A549 (cell line): ENCODE measurements at regions not wholly inside any gene's neighbourhood (a gene's known extent, or its start where the extent isn't known, plus 50 kb on each side); places are given as distances from the start of the nearest gene placed in this dataset.

ENCODE experiments used
- ATAC-seq, 2 experiments: fragments of 200-7000 bp in 1 of 2; fragments of >200 bp in 1 of 2; cut with Nextera tagmentation in 1 of 2; cut with Tn5 transposase in 1 of 2; 3 replicates each; pipeline versions ENCODE4 v1.8.0 to v1.9.1; 2018 to 2020; ENCODE audit warnings: mild to moderate bottlenecking in 1 of 2, moderate library complexity in 1 of 2
- CTCF ChIA-PET: fragments of 300-600 bp; sonication (Branson Sonifier 250); formaldehyde crosslinking; extraction: SDS; loops from one replicate; lab custom pipeline; 2021; ENCODE audit warnings: antibody characterized with exemption, inconsistent platforms; lab: Yijun Ruan, JAX
- POLR2A ChIA-PET: fragments of 350-600 bp; formaldehyde crosslinking; extraction: SDS; loops from one replicate; lab custom pipeline; 2021; ENCODE audit warnings: antibody characterized with exemption, inconsistent platforms; lab: Yijun Ruan, JAX
- DNase-seq, 2 experiments: peaks; one replicate each; pipeline versions ENCODE4 v3.0.0 to v3.0.0-alpha.2; 2011 to 2016; ENCODE audit warnings: low read depth in 1 of 2, low spot score in 1 of 2
- FAIRE-seq: peaks from 2 replicates; lab custom pipeline; 2011; peaks lifted over from hg19 to GRCh38; lab: Jason Lieb, UNC
- H3K27ac ChIP-seq, 2 experiments: fragments of >200 bp; sonication (Bioruptor Twin); formaldehyde crosslinking; 3 replicates each; pipeline ENCODE4 v1.5.1; 2016 to 2017
- H3K4me1 ChIP-seq: fragments of >200 bp; sonication (Bioruptor Twin); formaldehyde crosslinking; 3 replicates; pipeline ENCODE4 v1.6.1; 2016
- H3K4me2 ChIP-seq: fragments of >200 bp; sonication (Bioruptor Twin); formaldehyde crosslinking; 3 replicates; pipeline ENCODE4 v1.6.1; 2016
- H3K4me3 ChIP-seq: fragments of >200 bp; sonication (Bioruptor Twin); formaldehyde crosslinking; 3 replicates; pipeline ENCODE4 v1.5.1; 2016
- H3K9me3 ChIP-seq: fragments of >200 bp; sonication (Bioruptor Twin); formaldehyde crosslinking; 3 replicates; pipeline ENCODE4 v1.6.1; 2016
- EHF ChIP-seq: fragments of 250-450 bp; sonication (Bioruptor Pico); IDR thresholded peaks from 2 replicates; pipeline ENCODE4 v1.5.0; 2020; ENCODE audit warnings: mild to moderate bottlenecking
- FOXS1 ChIP-seq: fragments of 250-450 bp; sonication (Bioruptor Pico); IDR thresholded peaks from 2 replicates; pipeline ENCODE4 v1.5.0; 2020; ENCODE audit warnings: mild to moderate bottlenecking, moderate library complexity
- HDAC2 ChIP-seq: fragments of 200-600 bp; sonication (generic); IDR thresholded peaks from 2 replicates; pipeline ENCODE4 v1.6.1; 2016
- HOXA7 ChIP-seq: fragments of 250-450 bp; sonication (Bioruptor Pico); IDR thresholded peaks from 2 replicates; pipeline ENCODE4 v1.5.0; 2020; ENCODE audit warnings: mild to moderate bottlenecking, moderate library complexity
- JUN ChIP-seq, 2 experiments: fragments of >200 bp; sonication (Bioruptor Twin); formaldehyde crosslinking; IDR thresholded peaks; 2 replicates in 1 of 2; 3 replicates in 1 of 2; pipeline ENCODE4 v1.6.1; 2016 to 2017
- JUNB ChIP-seq: fragments of >200 bp; sonication (Bioruptor Twin); formaldehyde crosslinking; IDR thresholded peaks from 2 replicates; pipeline ENCODE4 v1.6.1; 2016
- MAFK ChIP-seq: fragments of 450-650 bp; IDR thresholded peaks from 2 replicates; pipeline ENCODE4 v1.6.1; 2014; ENCODE audit not compliant: partially characterized antibody
- MAZ ChIP-seq: fragments of 150-350 bp; IDR thresholded peaks from 2 replicates; pipeline ENCODE4 v1.6.1; 2014; ENCODE audit warnings: antibody characterized with exemption, low read depth, low read length, borderline replicate concordance
- NFE2L2 ChIP-seq: fragments of 150-350 bp; conservative IDR thresholded peaks from 2 replicates; pipeline ENCODE4 v1.6.1; 2014; ENCODE audit warnings: low read length
- NPAS2 ChIP-seq: fragments of 250-450 bp; sonication (Bioruptor Pico); IDR thresholded peaks from 2 replicates; pipeline ENCODE4 v1.8.0; 2022; ENCODE audit warnings: mild to moderate bottlenecking, moderate library complexity, borderline replicate concordance
- NR3C1 ChIP-seq: fragments of >200 bp; sonication (Bioruptor Twin); formaldehyde crosslinking; IDR thresholded peaks from 3 replicates; pipeline ENCODE4 v1.6.1; 2017
- RCOR1 ChIP-seq: fragments of 150-350 bp; IDR thresholded peaks from 2 replicates; pipeline ENCODE4 v1.6.1; 2014; ENCODE audit warnings: antibody characterized with exemption, low read length, low read depth
- SMC3 ChIP-seq: fragments of >200 bp; sonication (Bioruptor Twin); formaldehyde crosslinking; IDR thresholded peaks from 3 replicates; pipeline ENCODE4 v1.6.1; 2018; ENCODE audit warnings: inconsistent platforms
- TP53 ChIP-seq: fragments of 250-450 bp; sonication (Bioruptor Pico); IDR thresholded peaks from 2 replicates; pipeline ENCODE4 v1.5.0; 2021; ENCODE audit warnings: mild to moderate bottlenecking, moderate library complexity
- ZC3H11A ChIP-seq: fragments of 450-650 bp; IDR thresholded peaks from 2 replicates; pipeline ENCODE4 v1.6.1; 2014; ENCODE audit warnings: antibody characterized with exemption, mild to moderate bottlenecking
- ZSCAN20 ChIP-seq: fragments of 250-450 bp; sonication (Bioruptor Pico); IDR thresholded peaks from 2 replicates; pipeline ENCODE4 v1.8.0; 2022; ENCODE audit warnings: mild to moderate bottlenecking, moderate library complexity
- WGBS: methylation state at CpG from one replicate; pipeline ENCODE4 v1.1.6; 2017; ENCODE audit errors: missing lambda C conversion rate; 5-methylcytosine and 5-hydroxymethylcytosine counted together
- TF ChIP-seq, protein P1 (sequence below): fragments of 250-450 bp; sonication (Bioruptor Pico); IDR thresholded peaks from 2 replicates; pipeline ENCODE4 v1.5.0; 2021; ENCODE audit warnings: mild to moderate bottlenecking, moderate library complexity, borderline replicate concordance
- TF ChIP-seq, protein P2 (sequence below): fragments of >200 bp; sonication (Bioruptor Twin); formaldehyde crosslinking; IDR thresholded peaks from 3 replicates; pipeline ENCODE4 v1.5.1; 2016
- TF ChIP-seq, protein P3 (sequence below): fragments of 150-350 bp; IDR thresholded peaks from 2 replicates; pipeline ENCODE4 v1.6.1; 2014; ENCODE audit warnings: low read depth, mild to moderate bottlenecking, low read length

DNA sequence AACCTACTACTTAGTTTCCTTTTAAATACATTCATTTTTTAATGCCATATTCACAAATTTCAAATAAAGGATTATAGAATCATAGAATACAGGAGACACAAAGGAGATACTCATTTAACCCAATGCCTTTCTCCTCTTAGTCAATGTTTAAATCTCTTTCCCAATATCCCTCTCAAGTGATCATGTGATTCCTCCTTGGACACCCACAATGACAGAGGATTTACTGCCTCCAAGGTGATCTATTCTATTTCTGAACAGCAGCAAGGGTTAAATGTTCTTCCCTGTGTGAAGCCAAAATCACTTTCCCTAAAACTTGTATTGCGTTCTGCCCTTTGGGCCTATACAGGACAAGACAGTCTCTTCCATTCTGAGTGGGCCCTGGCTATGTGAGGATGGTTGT is 73.3 kb upstream of the PICALM start:
- FAIRE-seq (no peak), ATAC-seq (no peak), DNase-seq (no peak)
- CTCF ChIA-PET, result interaction anchor here (1.0 to 1.6 kb wide), 2 partner anchors 13 to 52 kb away, joined by 3 to 4 read pairs; no protein-coding TSS in a partner anchor
- H3K4me3 ChIP-seq, result no peak overlapping the region
- H3K4me2 ChIP-seq, result no peak overlapping the region
- no peaks in the 10 kb centered on the region for H3K9me3 ChIP-seq
- POLR2A ChIA-PET, result no interaction called here
- no peak overlapping the region for H3K27ac ChIP-seq
- TF ChIP-seq, protein P1, sequence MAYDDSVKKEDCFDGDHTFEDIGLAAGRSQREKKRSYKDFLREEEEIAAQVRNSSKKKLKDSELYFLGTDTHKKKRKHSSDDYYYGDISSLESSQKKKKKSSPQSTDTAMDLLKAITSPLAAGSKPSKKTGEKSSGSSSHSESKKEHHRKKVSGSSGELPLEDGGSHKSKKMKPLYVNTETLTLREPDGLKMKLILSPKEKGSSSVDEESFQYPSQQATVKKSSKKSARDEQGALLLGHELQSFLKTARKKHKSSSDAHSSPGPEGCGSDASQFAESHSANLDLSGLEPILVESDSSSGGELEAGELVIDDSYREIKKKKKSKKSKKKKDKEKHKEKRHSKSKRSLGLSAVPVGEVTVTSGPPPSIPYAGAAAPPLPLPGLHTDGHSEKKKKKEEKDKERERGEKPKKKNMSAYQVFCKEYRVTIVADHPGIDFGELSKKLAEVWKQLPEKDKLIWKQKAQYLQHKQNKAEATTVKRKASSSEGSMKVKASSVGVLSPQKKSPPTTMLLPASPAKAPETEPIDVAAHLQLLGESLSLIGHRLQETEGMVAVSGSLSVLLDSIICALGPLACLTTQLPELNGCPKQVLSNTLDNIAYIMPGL (CRISPR knock-in tag), result no peak
- TF ChIP-seq JUN (IDR thresholded peaks at IDR 0.05) (no peak), NFE2L2 (no peak), SMC3 (no peak), ZSCAN20 (CRISPR knock-in tag) (no peak), JUNB (no peak), NPAS2 (CRISPR knock-in tag) (no peak), ZC3H11A (no peak), MAZ (no peak), HOXA7 (CRISPR knock-in tag) (no peak), EHF (CRISPR knock-in tag) (no peak), HDAC2 (no peak), RCOR1 (no peak)
- TF ChIP-seq, protein P2, sequence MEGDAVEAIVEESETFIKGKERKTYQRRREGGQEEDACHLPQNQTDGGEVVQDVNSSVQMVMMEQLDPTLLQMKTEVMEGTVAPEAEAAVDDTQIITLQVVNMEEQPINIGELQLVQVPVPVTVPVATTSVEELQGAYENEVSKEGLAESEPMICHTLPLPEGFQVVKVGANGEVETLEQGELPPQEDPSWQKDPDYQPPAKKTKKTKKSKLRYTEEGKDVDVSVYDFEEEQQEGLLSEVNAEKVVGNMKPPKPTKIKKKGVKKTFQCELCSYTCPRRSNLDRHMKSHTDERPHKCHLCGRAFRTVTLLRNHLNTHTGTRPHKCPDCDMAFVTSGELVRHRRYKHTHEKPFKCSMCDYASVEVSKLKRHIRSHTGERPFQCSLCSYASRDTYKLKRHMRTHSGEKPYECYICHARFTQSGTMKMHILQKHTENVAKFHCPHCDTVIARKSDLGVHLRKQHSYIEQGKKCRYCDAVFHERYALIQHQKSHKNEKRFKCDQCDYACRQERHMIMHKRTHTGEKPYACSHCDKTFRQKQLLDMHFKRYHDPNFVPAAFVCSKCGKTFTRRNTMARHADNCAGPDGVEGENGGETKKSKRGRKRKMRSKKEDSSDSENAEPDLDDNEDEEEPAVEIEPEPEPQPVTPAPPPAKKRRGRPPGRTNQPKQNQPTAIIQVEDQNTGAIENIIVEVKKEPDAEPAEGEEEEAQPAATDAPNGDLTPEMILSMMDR, result no peak
- TF ChIP-seq, protein P3, sequence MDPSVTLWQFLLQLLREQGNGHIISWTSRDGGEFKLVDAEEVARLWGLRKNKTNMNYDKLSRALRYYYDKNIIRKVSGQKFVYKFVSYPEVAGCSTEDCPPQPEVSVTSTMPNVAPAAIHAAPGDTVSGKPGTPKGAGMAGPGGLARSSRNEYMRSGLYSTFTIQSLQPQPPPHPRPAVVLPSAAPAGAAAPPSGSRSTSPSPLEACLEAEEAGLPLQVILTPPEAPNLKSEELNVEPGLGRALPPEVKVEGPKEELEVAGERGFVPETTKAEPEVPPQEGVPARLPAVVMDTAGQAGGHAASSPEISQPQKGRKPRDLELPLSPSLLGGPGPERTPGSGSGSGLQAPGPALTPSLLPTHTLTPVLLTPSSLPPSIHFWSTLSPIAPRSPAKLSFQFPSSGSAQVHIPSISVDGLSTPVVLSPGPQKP, result no peak
- WGBS, result 100% methylated on average over 1 of the region's 1 CpG
- H3K4me1 ChIP-seq, result peaks cover 15% of the 10 kb centered on the region

DNA sequence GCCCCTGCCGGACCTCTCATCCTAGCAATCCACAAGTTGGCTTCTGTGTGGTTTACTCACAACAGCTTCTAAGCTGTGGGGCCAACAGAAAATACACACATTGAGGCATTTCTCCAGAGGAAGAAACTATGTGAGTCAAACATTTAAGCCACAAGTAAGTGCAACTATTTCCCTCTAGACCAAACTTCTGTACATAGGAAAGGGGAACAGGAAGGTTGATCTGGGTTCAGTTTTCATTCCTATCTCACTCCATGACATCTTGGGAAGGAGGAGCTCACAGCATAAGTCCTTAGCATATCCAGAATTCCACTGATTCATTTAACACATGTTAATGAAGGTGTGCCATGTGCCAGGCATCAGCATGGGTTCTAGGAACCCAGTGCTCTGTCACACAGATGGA is 72.8 kb upstream of the PICALM start:
- CTCF ChIA-PET, result interaction anchor here (1.0 to 1.6 kb wide), 2 partner anchors 13 to 52 kb away, joined by 3 to 4 read pairs; no protein-coding TSS in a partner anchor
- DNase-seq (no peak), ATAC-seq (no peak), FAIRE-seq (no peak)
- H3K4me2 ChIP-seq, result no peak overlapping the region
- H3K4me1 ChIP-seq, result peaks cover 15% of the 10 kb centered on the region
- H3K27ac ChIP-seq, result no peak overlapping the region
- no peak overlapping the region for H3K4me3 ChIP-seq
- POLR2A ChIA-PET, result no interaction called here
- H3K9me3 ChIP-seq, result no peaks in the 10 kb centered on the region
- 86% methylated on average over 1 of the region's 1 CpG for WGBS
- TF ChIP-seq ZSCAN20 (CRISPR knock-in tag) (no peak), HDAC2 (no peak), EHF (CRISPR knock-in tag) (no peak), NR3C1 (no peak), NPAS2 (CRISPR knock-in tag) (no peak), FOXS1 (CRISPR knock-in tag) (no peak)

DNA sequence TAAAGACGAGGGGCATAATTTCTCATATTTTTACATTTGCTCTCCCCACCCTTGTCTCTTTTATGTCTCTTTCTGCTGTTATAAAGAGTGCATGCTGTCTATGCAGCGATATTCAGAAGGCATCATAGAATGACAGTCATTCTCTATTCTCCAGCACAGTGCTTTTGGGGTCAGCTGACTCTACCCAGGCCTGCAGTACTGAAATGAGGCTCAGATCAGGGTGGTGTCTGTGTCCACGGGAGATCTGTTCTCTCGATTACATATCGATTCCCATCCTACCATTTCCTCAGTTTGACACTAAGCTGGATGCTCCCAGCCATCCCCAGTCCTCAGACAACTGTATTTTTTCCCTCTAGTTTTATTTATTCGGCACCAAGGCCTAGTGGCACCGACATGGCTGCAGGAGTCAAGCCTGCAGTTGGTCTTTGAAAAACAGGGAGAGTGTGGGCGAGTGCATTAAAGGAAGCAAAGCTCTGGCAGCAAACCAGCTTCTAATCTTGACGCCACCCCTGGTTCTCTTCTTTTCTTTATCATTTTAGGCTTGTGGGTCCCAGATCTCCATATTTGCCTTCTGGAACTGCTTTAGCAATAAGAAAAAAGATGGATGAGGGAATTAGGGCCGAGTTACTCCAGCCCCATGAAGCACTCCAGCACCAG is 71.6 kb upstream of the PICALM start:
- WGBS, result 71% methylated on average over 10 of the region's 10 CpGs
- no peaks in the 10 kb centered on the region for H3K9me3 ChIP-seq
- no peak for DNase-seq
- no peak overlapping the region for H3K4me3 ChIP-seq
- no peak overlapping the region for H3K4me2 ChIP-seq
- POLR2A ChIA-PET, result no interaction called here
- TF ChIP-seq SMC3 (no peak), TP53 (CRISPR knock-in tag) (no peak), MAFK (no peak)
- TF ChIP-seq, protein P2, result no peak
- CTCF ChIA-PET, result no interaction called here
- FAIRE-seq, result no peak
- H3K27ac ChIP-seq, result no peak overlapping the region
- H3K4me1 ChIP-seq, result peaks cover 8% of the 10 kb centered on the region
- no peak for ATAC-seq
